ENCODE measurements at regions not wholly inside any gene's neighbourhood (a gene's known extent, or its start where the extent isn't known, plus 50 kb on each side); places are given as distances from the start of the nearest gene placed in this dataset.

GRCh38 chr3:102124704-102125103, 275.4 kb downstream of the NFKBIZ start:
- ChIA-PET POLR2A (no interaction called here), RAD21 (ENCODE audit: low non-redundant PET in 1 of 2, low total read pairs in 2 of 2, uncharacterized antibody in 2 of 2, unreplicated experiment in 2 of 2) (no interaction called here), CTCF (no interaction called here)
- ATAC-seq (no peak), DNase-seq (ENCODE audit: low read depth, low spot score) (no peak)
- TF ChIP-seq JUND (IDR thresholded peaks at IDR 0.05) (no peak), RAD21 (IDR thresholded peaks at IDR 0.05; ENCODE audit: low read depth) (no peak), ZNF274 (IDR thresholded peaks at IDR 0.05; ENCODE audit: low read depth, low read length) (no peak), ATF3 (IDR thresholded peaks at IDR 0.05) (no peak), ZFX (IDR thresholded peaks at IDR 0.05) (no peak), ZBTB33 (IDR thresholded peaks at IDR 0.05; ENCODE audit: extremely low read depth, insufficient replicate concordance, low read length) (no peak), REST (IDR thresholded peaks at IDR 0.05; ENCODE audit: low read depth) (no peak), CTCF (IDR thresholded peaks at IDR 0.05 in 2 of 3, conservative IDR thresholded peaks at IDR 0.05 in 1 of 3; ENCODE audit: borderline replicate concordance in 1 of 3, insufficient read depth in 1 of 3, low read depth in 2 of 3, low read length in 2 of 3) (no peak), YY1 (IDR thresholded peaks at IDR 0.05; ENCODE audit: extremely low read depth, insufficient replicate concordance, low read depth, low read length) (no peak), FOSL1 (IDR thresholded peaks at IDR 0.05; ENCODE audit: low read depth) (no peak), SRF (IDR thresholded peaks at IDR 0.05; ENCODE audit: low read depth) (no peak), CBX3 (IDR thresholded peaks at IDR 0.05; ENCODE audit: low read depth) (no peak), ELF1 (IDR thresholded peaks at IDR 0.05; ENCODE audit: borderline replicate concordance, low read depth) (no peak), CEBPB (IDR thresholded peaks at IDR 0.05; ENCODE audit: low read depth) (no peak)
- Histone ChIP-seq H4K20me1 (ENCODE audit: insufficient read depth) (no peaks in the 10 kb centered on the region), H3K4me3 (replicated peaks in 1 of 2; ENCODE audit: low read depth in 1 of 2, low read length in 2 of 2) (no peak overlapping the region), H3K27ac (ENCODE audit: low read depth, low read length) (no peak overlapping the region), H3K36me3 (ENCODE audit: control insufficient read depth in 1 of 2, insufficient read depth in 2 of 2, low read length in 2 of 2) (no peaks in the 10 kb centered on the region), H3K27me3 (ENCODE audit: insufficient read depth, low read length) (no peaks in the 10 kb centered on the region), H3K79me2 (ENCODE audit: insufficient read depth, low read length) (no peaks in the 10 kb centered on the region), H3K4me2 (ENCODE audit: low read length) (no peak overlapping the region), H3K9me3 (ENCODE audit: control insufficient read depth in 1 of 2, insufficient read depth in 1 of 2, low read depth in 1 of 2, low read length in 2 of 2) (no peaks in the 10 kb centered on the region), H3K9ac (ENCODE audit: low read length) (no peak overlapping the region), H3K4me1 (ENCODE audit: control insufficient read depth in 1 of 2, insufficient read depth in 2 of 2, low read length in 2 of 2) (no peaks in the 10 kb centered on the region), H3K9me2 (ENCODE audit: insufficient read depth) (0 out of 2 replicates have a peak, but pooled peaks cover 2% of the 10 kb centered on the region), H2AFZ (ENCODE audit: low read depth, low read length, poor library complexity, severe bottlenecking) (no peak overlapping the region)
- no TSS peak for BruUV-seq (replicated peaks)
- intact Hi-C loops (cut with micrococcal nuclease), result no loop called here

All from HCT116 (cell line).